CD4-positive, alpha-beta T cell treated with Interferon gamma for 1 hour (primary cell): ENCODE measurements at regions not wholly inside any gene's neighbourhood (a gene's known extent, or its start where the extent isn't known, plus 50 kb on each side); places are given as distances from the start of the nearest gene placed in this dataset.
"Not testable (repeated sequence)": the region's sequence is repeated elsewhere in the genome, so short reads cannot be mapped to it uniquely, and the experiment has no call there.

Experiments used
- DNase-seq: peaks from one replicate; pipeline ENCODE4 v3.0.0-alpha.2; 2020

DNA sequence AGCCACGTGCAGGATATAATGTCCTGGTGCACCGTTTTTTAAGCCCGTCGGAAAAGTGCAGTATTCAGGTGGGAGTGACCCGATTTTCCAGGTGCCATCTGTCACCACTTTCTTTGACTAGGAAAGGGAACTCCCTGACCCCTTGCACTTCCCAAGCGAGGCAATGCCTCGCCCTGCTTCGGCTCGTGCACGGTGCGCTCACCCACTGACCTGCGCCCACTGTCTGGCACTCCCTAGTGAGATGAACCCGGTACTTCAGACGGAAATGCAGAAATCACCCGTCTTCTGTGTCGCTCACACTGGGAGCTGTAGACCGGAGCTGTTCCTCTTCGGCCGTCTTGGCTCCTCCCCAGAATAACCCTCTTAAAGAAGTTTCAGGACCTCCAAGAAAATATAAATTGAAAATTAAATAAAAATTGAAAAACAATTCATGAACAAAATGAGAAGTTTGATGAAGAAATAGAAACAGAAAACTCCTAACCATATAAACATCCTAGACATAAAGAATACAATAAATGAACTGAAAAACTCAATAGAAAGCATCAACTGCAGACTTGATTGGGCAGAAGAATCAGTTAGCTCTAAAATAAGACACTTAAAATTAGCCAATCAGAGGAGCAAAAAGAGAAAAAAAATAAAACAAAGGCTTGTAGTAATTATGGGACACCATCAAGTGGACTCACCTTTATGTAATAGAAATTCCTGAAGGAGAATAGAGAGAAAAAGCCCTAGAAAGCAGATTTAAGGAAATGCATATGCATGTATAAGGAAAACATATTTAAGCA lies 249.3 kb upstream of the GOT2 start:
- not testable (repeated sequence) for DNase-seq

DNA sequence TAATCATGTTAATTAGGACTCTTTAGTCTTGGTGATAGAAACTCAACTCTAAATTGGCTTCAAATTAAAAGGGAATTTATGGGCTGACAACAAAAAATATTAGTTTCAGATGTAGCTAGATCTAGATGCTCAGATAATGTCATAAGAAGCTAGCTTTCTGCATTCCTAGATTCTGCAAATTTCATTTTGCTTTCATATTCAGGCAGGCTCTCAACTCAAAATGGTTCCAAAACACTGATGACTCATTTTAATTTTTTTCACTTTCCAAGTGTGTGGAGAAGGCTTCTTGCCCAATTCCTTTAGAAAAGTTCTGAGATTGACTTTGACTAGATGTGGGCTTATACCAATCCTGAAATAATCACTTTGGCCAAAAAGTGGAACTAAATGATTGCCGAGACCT lies 236.7 kb upstream of the GOT2 start:
- DNase-seq = no peak

- DNase-seq = no peak
Observed at GRCh38 chr16:58963479-58963878, 229.4 kb upstream of the GOT2 start.

DNA sequence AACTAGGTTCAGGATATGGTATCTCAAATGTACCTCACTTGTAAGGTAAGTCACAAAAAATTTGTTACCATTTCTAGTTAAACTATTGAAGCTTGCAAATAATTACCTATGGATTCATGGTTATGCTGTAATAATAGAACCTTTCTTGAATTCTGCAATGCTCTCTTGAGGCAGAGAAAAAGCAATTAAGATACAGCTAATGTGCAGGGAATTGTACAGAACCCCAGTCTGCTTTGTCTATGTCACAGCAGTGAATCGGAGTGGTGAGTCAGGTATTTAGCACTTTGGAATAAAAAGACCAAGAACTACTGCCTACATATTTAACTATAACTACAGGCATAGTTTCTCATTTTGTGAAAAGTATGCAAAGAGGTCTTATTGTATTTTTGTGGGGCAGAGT lies 228.7 kb upstream of the GOT2 start:
- no peak for DNase-seq

DNA sequence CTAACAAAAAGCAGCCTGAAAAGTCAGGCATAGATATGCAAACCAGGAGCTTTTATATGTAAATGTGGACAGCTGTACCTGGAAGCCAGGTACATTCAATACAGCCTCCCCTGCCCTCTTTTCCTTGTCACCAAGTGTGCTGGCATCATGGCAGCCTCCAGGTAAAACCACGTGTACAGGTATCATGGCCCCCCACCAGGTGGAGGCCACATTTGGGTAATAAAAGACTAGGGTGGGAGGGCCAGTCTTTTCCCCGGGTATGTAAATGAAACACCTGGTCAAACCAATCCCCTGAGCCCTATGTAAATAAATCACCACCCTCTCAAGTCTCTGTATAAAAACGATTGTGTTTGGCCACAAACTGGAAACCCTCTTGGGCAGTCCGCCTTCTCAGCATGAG lies 226.4 kb upstream of the GOT2 start:
- no peak for DNase-seq

GRCh38 chr16:58960034-58960433 lies 225.9 kb upstream of the GOT2 start:
- no peak for DNase-seq

- DNase-seq = no peak
Observed at GRCh38 chr16:58958749-58959148, 224.6 kb upstream of the GOT2 start.

DNA sequence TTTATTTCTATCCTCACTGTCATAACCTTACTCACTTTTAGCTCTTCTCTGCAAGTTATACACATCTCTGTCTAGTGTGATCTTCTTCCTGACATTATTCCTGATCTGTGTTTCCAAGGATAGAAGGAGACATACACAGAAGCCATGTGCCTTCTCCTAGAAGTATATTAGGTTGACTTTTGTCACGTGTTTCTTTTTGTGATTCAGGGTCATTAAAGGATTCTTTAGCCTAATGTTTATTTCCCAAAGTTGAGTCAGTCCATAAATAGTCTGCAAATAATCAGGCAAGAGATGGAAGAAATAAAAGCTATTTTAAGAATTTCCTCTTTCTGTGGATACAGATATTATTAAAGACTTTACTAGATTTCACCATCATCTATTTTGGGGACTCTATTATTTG lies 214.1 kb upstream of the GOT2 start:
- DNase-seq = no peak

DNA sequence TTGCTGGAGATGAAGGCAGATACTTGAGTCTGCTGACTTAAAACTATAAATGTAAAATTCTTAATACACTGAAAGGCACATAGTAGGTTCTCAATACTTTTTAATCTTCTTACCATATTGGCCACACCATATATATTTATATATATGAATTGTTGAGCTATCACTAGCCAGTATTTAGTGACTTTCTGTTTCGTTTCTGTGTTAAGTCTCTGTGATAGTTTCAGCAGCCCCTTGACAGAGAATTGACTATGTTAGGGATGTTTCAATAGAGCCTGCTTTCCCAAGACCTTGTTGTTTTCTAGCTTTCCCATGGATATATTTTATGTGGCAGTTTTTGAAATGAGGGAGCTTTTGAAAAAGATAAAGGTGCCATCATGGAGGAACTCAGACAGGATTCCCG lies 206.5 kb upstream of the GOT2 start:
- no peak for DNase-seq

DNA sequence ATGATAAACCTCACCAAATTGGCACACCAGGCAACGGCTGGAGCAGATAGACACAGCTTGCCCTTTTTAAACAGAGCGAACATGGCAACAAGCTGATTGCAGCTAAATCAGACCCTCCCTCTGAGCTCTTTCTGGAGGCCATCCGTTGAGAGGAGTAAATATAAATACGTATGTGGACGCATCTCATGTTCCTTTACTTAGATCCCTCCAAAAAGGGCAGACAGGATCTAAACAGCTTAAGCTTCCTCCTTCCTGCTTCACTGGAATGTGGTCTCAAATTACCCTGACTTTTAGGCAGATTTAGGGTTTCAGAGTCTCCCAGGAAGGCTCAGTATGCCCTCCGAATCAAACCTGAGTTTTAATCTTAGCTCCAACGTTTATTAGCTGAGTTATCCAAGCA lies 204.7 kb upstream of the GOT2 start:
- DNase-seq = no peak

GRCh38 chr16:58937661-58938060 lies 203.5 kb upstream of the GOT2 start:
- no peak for DNase-seq

DNA sequence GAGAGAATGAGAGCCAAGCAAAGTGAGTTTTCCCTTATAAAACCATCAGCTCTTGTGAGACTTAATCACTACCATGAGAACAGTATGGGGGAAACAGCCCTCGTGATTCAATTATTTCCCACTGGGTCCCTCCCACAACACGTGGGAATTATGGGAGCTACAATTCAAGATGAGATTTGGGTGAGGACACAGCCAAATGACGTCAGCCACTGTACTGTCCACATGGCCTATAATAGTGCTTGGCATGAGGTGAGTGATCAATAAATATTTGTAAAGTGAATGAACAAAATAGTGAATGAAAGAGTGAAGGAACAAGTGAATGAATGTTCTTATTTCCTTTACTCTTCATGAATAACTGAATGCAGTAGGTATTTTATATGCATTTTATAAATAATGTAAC lies 199.1 kb upstream of the GOT2 start:
- no peak for DNase-seq

DNA sequence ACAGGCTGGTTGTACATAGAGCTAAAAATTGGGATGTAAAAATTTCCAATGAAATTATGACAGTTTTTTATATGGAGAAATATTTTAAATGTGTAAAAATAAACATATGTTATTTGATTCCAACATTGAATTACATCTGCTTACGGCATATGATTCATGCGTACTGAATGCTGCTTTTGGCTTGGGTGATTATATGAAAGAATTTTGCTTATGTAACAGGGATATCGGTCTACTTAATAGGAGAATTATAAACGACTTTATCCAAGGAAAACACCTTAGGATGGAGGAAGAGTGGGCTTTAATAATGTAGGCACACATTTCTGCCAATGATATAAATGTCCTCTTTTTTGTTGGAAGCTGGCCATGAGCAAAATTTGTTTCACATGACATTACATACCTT lies 197.3 kb upstream of the GOT2 start:
- DNase-seq = no peak

- DNase-seq = no peak
Observed at GRCh38 chr16:58923094-58923493, 189.0 kb upstream of the GOT2 start.

DNA sequence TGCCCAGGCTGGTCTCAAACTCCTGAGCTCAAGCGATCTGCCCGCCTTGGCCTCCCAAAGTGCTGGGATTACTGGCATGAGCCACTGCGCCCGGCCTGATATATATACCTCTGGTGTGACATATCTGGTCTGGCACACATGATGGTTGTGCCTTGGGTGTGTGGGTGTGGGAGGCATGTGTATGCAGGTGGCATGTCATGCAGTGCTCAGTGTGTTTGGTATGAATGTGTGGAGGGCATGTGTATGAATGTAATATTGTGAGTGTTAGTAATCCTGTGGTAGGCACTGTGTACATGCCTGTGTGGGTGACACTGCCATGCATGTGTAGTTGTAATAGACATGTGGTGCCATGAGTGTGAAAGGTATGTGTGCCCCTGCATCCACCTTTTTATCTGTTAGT lies 179.3 kb upstream of the GOT2 start:
- no peak for DNase-seq

GRCh38 chr16:58912571-58912970 lies 178.5 kb upstream of the GOT2 start:
- DNase-seq = no peak

- no peak for DNase-seq
Observed at GRCh38 chr16:58906981-58907715, 173.0 kb upstream of the GOT2 start.

DNA sequence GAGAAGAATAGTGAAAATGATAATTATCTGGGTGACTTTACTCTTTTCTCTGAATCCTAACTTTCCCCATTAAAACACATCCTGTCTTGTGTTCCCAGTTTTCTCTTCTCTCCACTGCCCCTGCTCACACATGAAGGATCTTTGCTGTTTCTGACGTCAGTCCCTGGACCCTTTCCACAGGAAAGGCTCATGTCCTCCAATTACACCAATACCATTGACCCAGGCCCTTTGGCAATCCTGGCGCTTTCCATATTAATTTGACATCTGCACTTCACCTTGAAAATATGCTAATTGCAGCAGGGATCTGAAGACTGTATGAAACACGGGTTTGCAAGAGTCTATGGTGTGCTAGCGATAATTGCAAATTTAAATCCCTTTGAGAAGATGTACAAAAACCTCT lies 170.2 kb upstream of the GOT2 start:
- DNase-seq = no peak

DNA sequence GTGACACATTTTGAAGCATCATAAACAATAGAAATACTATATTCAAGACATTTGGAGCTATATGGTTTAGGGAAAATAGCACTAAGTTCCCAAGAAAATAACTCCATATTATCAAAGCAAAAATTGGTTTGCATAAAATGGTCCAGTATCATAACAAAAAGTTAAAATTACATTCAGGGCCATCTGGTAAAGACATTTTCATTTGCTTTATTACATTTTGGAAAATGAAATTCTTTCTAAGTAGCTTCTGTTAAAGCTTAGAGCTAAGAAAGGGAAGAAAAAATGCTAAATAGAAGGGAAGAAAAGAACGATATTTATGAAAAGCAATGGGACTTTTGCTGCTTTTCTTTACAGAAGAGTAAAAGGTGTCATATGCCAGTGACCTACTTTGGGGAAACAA lies 155.4 kb upstream of the GOT2 start:
- DNase-seq = no peak

DNA sequence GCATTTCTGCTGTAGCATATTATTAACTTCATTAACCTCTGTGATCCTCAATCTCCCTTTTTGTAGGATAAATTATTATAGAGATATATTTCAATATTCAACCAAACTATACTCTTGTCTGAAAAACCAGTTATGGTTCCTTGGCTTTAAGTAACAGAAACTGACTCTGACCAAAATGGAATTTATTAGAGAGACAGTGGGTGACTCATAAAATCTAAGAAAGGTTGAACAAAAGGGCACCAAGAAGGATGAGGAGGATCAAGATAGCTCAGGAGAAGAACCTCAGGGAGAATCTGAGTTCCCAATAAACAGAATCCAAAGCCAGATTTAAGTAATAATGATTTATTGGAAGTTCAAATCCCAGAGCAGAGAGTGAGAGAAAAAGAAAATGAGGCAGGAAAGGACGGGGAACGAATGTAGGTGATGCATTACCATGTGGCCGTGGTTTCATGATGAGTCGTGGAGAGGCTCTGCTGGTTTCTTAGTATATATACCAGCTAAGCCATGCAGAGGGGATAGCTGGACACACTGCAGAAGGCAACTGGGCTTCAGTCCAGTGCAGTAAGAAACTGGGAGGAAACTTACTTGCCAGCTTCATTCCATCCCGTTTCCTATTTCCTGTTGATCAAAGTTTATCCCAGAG lies 151.5 kb upstream of the GOT2 start:
- no peak for DNase-seq

GRCh38 chr16:58884141-58884540 lies 150.0 kb upstream of the GOT2 start:
- no peak for DNase-seq

GRCh38 chr16:58883131-58883530 lies 149.0 kb upstream of the GOT2 start:
- DNase-seq = no peak

DNA sequence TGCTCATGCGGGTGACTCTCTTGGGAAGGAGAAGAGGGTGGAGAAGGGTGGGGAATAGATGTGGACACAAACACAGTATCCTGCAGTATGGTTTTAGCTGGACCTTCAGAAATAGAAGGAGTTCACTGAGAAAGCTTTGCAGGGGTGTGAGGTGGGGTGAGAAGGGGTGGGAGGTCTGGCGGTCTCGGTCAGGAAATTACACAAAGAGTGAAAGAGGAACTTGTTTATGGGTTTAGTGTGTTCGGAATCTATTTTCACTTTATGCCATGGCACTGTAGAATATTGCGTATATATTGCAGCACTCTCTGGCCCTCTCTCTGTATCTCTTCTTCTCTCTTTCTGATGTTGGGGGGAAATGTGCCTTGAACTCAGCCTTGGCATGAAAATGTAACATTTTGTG lies 148.2 kb upstream of the GOT2 start:
- DNase-seq = no peak

DNA sequence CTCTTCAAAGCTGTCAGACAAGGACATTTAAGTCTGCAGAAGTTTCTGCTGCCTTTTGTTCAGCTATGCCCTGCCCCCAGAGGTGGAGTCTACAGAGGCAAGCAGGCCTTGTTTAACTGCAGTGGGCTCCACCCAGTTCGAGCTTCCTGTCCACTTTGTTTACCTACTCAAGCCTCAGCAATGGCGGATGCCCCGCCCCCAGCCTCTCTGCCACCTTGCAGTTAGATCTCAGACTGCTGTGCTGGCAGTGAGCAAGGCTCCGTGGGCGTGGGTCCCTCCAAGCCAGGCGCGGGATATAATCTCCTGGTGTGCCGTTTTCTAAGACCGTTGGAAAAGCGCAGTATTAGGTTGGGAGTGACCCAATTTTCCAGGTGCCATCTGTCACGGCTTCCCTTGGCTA lies 144.5 kb upstream of the GOT2 start:
- not testable (repeated sequence) for DNase-seq
